ENCODE measurements at regions not wholly inside any gene's neighbourhood (a gene's known extent, or its start where the extent isn't known, plus 50 kb on each side); places are given as distances from the start of the nearest gene placed in this dataset.

DNA sequence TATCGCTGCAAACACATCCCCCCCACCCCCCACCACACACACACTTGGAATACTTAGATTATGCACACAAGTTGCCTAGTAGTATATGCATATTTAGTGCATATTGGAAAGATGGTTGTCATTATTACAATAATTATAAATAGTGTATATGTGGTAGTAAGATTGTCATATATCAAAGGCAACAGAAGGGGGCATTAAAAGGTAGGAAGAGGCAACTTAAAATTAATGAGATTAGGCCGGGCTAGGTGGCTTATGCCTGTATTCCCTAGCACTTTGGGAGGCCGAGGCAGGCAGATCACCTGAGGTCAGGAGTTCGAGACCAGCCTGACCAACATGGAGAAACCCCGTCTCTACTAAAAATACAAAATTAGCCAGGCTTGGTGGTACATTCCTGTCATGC is 52.1 kb downstream of the GSC start:
- DNase-seq: no peak

DNA sequence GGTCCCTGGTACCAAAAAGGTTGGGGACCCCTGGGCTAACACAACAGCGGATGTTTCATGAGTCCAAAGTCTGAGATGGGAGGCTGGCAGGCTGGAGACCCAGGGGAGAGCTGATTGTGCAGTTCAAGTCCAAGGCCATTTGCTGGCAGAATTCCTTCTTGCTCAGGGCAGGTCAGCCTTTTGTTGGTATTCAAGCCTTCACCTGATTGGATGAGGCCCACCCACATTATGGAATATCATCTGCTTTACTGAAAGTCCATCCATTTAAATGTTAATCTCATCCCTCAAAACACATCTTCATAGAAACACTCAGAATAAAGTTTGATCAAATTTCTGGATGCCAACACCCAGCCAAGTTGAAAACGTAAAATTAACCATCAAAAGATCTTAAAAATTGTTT is 52.9 kb downstream of the GSC start:
- no peak for DNase-seq

DNA sequence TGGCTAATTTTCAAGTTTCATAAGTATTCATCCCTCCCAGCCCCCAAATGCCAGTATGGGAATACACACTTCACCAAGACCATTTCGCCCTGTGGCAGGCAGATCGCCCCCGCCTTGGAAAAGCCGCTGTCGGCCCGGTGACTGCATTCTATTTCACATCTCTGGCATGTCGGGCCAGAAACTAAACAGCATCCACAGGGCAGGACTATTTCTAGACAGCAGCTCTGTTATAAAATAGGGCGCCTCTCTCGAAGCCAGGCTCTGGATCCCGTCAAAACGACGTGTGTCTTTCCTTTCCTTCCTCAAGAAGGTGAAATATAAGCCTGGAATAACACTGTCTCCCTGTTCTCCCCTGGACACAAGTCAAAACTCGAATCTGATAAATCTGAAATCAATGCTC is 56.8 kb downstream of the GSC start:
- no peak for DNase-seq

DNA sequence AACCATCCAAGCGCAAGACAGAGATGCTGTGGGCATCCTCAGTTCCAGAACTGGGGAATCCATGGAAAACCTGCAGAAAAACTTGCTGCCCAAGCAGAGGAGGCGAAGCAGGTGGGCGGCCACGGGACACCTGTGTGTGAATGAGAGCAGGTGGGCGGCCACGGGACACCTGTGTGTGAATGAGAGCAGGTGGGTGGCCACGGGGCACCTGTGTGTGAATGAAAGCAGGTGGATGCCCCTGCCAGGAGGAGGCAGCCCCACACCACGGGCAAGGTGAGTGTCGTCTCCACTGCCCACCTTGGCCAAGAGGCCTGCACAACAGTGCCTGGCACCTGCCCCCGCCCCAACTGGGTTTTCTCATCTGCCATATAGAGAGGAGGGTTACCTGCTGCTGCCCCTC is 59.2 kb downstream of the GSC start:
- DNase-seq: no peak

DNA sequence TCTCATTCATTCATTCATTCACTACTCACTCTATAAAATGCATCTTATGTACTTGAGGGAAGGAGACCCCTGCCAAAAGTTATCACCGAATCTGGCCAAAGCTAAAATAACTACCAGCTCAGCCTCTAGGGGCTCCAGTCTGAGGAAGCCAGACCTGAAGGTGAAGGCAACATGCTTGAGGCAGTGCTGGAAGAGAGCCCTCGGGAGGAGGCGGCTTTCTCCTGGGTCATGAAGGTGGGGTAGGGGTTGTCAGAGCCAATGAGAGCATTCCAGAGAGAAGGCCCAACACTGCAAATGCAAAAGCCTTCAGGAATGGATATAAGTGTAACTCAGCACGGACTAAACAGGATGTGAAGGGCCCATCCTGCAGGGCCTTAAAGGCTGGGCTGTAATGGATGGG is 62.4 kb downstream of the GSC start:
- no peak for DNase-seq

DNA sequence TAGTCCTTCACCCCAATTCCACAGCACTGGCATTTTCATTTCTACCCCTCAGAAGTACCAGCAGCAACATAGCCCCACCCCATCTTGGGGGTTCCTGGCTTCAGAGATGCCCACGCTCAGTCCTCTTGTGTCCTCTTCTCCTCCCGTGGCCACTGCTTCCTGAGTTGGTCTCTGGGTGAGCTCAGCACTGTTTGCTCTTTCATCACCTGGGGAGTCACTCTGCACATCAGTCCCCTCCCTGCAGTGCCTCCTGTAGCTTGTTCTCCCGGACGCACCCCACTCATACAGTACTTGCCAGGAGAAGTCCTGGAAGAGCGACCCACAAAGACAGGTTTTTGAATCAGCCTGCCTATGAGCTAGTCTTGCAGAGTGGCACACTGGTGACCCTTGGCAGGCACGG is 63.8 kb downstream of the GSC start:
- no peak for DNase-seq

DNA sequence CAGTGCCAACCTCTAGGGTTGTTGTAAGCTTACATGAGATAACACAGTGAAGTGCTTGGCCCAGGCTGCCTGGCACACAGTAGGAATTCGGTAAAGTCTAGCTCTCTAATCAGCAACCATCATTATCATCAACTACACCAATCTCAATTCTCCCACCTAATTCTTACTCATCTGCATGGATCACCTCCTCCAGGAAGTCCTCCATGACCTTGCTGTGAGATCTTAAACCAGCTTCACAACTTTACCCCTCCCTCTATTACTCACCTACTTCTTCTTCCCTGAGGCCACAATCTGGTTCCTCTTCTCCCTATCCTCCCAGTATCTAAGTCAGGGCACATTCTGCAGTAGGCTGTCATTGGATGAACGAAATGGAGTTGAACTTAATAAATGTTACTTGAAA is 67.3 kb downstream of the GSC start:
- DNase-seq: no peak

DNA sequence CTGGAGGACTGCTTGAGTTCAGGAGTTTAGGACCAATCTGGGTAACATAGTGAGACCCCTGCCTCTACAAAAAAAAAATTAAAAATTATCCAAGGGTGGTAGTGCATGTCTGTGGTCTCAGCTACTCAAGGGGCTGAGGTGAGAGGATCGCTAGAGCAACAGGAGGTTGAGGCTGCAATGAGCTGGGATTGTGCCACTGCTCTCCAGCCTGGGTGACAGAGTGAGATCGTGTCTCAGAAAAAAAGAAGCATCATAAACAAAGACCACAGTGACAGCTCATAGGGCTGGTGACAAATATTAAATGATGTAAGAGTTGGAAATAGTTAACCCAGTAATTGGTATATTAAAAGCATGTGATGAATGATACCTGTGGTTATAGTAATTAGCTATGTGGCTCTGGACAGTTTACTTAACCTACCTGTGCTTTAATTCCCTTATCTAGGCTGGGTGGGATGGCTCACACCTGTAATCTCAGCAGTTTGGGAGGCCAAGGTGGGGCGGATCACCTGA is 68.0 kb downstream of the GSC start:
- DNase-seq: no peak

DNA sequence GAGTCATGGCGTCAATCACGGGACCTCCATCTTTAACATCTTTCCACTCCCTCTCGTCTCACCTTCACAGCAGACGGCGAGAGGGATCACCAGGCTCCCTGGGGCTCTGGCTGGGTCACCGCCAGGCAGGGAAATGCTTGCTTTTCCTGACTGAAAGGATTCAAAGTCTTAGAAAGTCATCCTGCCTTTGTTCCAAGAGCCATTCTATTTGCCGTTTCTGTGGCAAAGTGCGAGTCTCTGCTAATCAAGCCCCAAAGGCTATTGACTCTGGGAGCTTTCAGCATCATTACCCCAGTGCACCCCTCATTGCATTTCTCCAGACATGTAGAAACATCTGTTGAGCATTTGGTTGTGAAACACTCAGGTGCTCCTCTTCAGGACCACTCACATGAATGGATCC is 69.6 kb downstream of the GSC start:
- DNase-seq: no peak

DNA sequence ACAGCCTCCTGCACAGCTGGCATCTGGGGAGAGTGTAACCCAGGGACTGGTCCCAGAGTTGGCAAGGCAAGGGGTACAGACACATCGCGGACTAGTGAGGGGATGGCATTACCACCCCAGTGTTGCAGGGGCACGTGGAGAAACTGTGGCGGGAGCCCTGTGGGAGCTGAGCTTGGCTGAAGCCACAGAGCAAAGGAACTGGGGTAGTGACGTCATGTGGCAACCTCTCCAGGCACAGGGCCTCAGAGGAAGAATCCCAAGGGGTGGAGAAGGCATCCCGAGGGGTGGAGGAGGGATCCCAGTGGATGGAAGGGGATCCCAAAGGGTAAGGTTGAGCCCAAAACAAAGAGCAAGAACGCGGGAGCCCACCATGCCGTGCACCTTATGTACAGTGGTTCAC is 70.1 kb downstream of the GSC start:
- DNase-seq: no peak

DNA sequence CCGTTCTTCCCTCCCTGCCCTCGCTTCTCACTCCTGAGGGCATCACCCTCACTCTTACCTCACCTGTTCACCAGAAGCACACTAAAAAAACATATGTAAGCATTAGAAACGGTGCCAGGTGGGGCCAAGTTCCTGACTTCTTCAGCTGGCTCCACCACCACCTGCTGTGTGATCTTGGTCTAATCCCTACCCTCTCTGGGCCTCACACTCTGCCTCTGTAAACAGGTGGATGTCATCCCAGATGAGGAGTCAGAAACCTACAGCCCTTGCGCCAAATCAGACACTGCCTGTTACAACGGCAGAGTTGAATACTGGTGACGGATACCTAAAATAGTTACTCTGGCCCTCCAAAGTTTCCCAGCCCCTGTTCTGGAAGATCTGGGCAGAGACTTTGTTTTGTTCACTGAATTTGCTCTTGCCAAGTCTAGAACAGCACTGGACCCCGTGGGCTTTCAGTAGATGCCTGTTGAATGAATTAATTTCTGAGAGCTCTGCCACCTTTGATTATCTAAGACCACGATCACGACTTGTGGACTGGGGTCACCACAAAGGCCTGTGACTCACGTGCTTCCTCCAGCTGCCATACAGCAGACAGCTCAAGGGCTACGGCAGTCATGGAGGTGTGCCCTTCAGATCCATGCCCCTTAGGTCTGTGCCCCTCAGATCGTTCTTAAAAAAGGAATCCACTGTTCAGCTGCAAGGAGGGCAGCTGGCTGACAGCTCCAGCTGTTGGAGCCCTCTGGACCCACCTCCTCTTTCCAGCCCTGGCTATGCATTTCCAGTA is 71.9 kb downstream of the GSC start:
- no peak for DNase-seq

DNA sequence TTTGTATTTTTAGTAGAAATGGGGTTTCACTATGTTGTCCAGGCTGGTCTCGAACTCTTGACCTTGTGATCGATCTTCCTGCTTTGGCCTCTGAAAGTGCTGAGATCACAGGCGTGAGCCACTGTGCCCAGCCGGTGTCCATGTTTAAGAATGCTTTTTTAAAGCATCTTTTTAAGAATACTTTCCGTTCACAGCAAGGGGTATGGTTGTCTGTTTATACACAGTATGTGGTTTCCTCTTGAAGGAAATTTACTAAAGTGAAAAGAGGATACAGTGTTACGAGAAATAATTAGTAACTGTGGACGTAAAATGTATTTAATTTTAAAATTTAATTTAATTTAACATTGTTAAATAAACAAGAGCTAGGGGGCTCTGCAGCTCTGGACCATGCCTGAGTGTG is 73.4 kb downstream of the GSC start:
- DNase-seq: no peak

DNA sequence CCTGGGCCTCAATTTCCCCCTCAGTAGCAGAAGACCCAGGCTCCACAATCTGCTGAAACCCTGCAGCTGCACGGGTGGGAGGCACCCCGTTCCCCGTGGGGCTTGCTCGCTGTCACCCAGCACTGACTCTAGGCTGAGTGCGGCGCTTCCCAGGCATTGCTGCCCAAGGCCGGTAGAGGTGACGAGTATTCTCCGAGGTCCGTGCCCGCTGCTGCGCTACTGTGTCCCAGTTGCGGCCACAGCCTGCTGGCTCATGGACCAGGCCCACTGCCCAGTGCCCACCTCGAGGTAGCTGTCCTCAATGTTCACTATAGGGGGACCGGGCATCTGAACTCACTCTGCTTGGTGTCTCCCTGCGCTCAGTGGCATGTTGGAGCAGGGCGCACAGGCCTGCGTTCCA is 74.7 kb downstream of the GSC start:
- DNase-seq: no peak

DNA sequence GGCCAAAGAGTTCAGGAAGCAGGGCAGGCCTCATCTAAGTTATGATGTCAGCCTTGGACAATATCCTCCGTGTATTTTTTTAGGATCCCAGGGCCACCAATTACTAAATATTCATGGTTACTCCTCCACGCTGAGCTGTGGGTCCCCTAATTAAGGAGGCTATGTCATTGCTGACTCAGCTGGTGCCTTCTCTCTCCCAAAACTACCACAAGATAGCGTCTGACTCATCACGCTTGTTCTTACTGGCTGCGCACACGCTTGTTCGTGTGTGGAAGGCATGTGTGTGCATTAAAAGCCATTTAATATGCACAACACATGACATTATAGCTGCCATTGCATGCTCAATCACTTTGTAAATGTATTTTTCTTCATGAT is 78.3 kb downstream of the GSC start:
- no peak for DNase-seq

DNA sequence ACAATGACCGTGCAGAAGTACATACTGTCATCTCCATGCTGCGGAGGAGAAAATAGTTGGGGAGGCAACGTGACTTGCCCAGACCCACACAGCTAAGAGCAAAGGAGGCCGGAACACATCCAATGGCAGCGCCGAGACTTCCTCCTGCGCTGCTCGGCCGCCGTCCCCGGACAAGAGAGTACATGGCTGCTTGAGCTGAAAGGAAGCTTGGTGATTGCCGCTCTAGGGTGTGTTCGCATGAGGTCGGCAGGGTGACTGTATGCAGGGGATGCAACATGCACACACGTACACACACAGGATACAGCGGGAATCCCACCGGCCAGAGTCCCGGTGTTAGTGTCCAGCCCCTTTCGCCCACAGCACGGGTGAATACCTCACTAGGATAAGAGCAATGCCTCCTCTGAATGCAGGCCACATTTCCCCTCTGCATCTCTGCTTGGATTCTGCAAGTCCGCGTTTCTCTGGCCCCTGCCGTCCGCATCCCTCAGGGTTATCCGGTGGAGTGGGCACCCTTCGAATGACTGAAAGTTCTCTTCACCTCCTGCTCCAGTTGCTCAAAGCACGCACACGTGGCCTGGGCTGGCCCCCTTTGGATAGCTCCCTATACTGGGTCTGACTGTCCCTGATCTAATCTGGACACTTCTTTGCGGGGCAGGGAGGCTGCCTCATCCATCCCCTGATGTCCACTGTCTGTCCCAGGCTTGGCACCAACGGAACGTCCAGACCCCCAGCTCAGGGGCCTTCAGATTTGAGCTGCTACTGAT is 78.8 kb downstream of the GSC start:
- DNase-seq: no peak

DNA sequence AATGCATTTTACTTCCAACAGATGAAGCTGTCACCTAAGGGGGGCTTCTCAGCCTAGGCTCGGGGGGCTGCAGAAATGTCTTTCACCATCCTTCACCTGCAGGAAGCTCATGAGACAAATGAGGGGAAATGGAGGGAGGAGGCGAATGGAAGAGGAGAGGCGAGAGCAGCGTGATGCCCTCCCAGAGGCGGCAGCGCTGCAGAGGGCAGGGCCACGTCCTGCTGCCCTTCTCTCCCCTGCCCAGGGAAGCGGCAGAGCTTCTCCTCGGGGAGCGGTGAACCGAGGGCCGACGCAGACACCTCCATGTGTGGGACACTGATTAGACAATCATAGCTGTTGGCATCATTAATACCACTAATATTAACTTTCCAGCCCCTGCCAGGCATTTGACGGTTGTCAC is 78.3 kb downstream of the SERPINA3 start:
- no peak for DNase-seq

DNA sequence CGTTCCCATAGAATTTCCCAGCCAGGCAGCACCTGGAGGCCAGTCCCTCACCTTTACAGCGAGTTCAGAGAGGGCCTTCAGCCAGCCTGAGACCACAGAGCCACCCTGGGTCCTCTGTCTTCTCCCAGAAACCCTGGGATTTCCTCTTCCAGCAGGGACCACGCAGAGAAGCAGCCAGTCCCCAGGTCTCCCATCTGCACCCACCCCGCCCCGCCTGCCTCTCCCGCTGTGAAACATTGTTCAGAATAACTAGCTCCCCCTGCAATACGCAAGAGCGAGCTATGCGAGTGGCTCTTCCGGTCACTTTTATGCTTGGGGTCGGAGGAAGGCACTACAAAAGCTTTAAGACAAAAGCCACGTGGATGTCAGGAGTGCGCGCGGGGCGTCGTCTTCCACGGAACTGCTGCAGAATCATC is 77.8 kb downstream of the SERPINA3 start:
- DNase-seq: no peak

DNA sequence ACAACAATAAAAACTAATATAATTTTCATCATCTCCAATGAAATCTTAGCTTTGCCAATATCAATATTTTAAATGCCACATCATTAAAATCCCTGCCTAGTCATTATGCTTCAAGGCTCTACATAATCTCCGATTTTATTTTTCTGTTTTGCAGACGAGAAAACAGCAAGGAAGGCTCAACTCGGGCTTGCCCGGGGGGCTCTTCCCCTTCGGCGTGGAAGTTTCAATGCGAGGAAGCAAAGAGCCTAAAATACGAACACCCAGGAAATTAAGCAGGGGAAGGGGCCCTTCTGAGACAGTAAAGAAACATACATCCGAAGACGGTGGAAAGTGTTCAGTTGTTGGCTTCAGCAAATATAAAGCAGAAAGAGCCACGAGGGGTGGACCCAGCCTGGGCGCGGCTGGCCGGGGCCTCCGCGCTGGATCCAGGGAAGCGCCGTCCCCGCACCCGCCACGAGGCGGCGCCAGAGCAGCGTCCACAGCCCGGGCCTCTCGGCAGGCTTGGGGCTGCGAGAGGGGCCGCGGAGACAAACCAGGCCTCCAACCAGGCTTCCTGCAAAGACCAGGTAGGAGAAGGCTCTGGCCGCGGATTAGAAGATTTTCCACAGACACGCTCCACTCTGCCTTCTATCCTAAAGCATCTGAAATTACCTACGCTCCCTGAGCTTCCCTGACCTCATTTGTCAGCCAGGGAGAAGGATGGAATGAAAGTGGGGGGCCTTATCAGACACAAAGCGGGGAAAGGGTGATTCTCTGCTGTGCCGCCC is 77.2 kb downstream of the SERPINA3 start:
- DNase-seq: peak; percentile 16

DNA sequence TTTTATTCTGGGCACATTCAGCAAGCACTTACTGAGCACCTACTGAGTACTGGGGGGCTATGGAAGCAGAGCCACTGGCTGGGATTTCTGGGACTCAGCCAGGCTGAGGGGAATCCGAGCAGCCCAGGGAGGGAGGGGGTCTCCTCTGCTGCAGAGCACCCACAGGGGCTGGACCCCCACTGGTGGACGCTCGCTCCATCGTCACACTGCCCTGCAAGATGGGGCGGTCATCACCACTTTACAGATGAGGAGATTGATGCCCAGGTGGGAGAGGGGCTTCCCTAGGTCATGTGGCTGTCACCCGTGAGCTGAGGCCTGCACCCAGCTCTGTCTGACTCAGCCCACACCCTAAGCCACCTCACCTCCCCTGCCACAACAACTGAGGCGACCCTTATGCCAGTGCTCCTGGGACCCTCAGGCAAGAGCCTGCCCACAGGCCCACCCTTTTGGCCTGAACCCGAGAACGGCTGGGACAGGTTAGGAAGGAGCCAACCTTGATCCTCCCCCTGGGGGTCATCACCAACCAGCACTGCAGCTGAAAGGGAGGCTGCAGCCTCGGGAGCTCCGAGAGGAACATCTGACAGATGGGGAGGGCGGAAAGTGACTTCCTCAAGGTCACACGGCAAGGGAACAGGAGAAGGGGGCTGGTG is 74.4 kb downstream of the SERPINA3 start:
- DNase-seq: no peak

DNA sequence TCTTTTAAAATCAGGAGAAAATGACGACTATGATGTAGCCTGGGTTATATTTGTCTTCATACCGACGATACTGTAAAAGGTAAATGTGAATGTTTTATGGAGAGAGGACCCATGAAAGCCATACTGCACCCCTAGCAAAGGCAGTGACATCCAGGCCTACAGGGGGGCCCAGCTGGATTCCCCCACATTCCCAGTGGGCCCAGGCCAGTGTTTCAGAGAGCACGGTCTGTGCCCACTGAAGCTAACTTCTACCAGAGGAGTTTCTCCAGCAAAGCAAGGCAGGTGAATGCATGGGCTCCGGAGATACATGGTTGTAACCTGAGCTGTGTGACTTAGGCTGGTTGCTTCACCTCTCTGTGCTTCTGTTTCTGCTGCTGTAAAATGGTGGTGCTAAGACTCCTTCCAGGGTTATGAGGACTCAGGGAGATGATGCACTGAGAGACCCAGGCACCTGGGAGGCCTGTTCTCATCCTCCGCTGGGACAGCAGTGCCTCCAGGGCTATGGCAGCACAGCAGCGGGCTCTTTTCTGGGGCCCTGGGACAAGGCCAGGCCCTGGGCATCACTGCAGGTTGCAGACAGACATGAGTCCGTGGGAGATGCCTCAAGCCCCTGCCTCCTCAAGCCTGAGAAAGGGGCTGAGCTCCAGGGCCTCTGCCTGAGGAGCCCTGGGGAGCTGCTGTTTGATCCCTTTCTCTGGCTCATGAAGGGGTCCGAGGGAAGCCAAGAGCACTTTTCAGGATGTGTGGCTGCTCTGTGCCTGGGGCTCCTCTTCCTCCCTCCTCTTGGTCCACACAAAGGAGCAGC is 73.7 kb downstream of the SERPINA3 start:
- no peak for DNase-seq

DNA sequence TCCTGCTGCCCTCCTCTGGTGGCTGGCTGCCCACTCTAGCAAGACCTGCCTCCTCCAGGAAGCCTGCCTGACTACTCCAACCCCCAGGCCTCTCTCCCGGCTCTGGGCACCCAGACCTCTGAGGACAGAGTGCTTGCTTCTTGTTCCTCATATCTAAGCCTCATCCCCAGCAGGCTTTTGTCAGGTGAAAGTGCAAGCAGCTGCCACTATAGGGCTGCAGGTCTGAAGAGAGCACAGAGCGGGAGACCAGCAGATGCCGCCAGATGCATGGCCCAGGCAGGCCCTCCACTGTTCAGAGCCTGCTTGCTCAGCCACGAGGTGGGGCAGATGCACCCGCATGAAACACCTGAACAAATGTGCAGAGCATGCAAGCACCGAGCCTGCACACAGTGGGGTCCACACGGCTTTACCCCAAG is 73.0 kb downstream of the SERPINA3 start:
- no peak for DNase-seq

DNA sequence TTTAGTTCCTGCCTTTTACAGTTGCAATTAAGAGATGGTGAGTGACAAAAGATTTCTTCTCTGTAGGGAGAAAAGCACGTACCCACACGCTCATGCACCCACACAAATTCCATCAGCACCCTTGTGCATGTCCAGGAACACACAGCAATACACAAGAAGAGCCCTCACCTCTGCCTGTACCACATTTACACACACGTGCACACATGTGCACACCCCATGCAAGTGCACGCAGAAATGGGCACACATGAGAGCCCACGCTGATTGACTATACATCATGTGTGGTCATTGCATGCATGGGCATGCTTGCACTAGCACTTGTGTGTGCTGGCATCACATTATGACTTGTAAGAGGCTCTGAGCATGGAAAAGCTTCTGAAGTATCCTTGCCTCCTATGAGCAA is 70.5 kb downstream of the SERPINA3 start:
- DNase-seq: no peak

Measured in NCI-H226 (cell line).